GM19035 (cell line): ENCODE measurements at regions not wholly inside any gene's neighbourhood (a gene's known extent, or its start where the extent isn't known, plus 50 kb on each side); places are given as distances from the start of the nearest gene placed in this dataset.

Experiments used
- ATAC-seq: cut with Tn5 transposase; IDR thresholded peaks from one replicate; pipeline ENCODE4 v1.9.1; 2021; ENCODE audit not compliant: unreplicated experiment

DNA sequence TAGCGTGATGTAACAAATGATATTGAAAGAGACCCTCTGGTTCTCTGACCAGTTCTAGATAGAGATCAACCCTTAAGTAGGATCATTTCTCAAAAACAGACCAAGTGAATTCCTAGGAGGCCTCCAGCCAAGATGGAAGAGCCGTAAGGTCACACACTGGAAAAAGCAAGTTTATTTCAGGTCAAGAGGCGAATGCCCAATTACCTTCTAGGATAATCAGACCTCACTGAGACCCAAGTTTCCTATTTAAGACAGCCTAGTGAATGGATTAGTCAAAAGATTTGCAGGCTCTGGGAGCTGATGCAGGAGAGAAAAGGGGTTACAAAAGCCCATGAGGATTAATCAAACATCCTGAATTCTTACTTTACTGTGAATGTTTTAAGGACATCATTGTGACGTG is 486.1 kb upstream of the NRP1 start:
- no peak for ATAC-seq

DNA sequence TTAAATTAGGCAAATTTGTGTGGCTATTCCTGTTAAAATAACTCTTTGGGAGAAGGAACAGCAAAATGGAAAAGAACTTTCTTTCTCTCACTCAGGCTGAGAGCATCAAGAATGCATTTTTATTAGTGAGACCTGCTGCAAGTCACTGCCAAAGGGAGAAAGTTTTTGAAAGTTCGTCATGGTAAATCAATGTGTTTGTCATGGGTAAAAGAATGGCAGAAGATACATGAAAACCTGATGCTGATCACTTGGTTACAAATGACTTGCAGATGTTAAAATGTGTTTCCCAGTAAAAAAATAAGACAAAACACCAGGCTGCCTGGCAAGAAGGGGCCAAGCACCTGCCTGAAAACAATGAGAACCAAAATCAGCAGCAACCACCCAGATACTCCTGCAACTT is 484.7 kb upstream of the NRP1 start:
- ATAC-seq, result no peak

DNA sequence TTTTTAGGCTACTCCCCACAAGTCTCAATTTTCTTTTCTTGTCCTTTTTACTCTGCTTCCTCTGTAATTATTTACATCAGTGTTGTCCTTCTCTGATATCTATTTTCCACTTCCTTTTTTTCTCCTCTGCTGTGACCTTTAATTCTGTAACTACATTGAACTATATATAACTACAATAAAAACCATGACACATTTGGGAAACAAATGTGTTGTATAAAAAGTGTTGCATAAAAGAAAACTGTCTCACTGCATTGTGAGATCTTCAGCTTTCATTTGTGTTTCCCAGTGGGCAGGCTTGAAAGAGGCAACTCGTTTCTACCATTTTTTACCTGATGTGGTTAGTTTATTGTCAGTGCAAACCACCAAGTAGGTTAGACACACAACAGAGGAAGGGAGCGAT is 483.9 kb upstream of the NRP1 start:
- no peak for ATAC-seq

DNA sequence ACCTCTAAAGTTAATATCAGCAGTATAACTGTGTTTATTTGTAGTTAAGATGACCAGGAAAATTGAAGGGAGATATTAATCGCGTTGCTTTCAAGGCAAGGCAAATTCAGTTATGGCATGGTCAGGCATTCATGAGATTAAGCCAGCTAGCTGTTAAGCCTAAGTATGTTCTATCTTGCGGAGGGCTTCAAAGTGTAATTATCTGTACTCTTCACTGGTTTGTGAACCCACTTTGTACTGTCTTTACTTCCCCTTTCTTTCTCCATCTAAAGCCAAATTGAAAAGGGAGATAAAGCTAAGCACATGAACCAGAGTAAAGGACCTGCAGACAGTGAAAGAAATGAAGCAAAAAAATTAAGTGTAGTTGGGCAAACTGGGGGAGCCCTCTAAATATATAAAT is 483.1 kb upstream of the NRP1 start:
- no peak for ATAC-seq

DNA sequence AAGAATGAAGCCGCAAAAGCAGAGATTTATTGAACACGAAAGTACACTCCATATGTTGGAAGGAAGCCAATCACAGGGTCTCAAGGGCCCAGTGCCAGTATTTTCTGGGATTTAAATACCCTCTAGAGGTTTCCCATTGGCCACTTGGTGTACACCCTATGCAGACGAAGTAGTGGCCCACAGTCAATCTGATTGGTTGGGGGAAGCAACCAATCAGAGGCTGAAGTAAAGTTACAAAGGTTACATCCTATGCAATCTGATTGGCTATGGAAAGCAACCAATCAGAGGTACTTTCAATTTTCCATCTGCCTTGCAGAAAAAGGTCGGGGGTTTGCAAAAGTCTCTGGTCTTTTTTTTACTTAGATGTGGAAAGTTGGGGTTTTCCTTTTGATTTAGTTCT is 481.3 kb upstream of the NRP1 start:
- ATAC-seq, result no peak

DNA sequence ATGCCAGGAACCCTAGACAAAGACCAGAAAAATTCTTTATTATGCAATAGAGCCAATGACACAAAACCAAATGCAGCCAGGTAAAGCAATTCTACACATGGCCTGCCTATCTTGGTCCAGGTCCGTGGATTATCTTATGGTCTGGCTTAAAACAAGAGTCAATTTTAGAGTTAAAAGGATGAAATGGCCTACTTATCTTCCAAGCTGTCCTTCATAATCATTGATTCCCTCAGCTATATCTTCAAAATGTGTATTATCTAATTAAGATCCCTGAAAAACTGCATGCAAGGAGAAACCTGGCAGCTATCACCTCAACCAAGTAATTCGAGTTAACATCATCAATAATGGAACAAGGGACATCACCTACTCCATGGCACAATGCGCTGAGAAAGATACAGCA is 479.4 kb upstream of the NRP1 start:
- ATAC-seq, result no peak

DNA sequence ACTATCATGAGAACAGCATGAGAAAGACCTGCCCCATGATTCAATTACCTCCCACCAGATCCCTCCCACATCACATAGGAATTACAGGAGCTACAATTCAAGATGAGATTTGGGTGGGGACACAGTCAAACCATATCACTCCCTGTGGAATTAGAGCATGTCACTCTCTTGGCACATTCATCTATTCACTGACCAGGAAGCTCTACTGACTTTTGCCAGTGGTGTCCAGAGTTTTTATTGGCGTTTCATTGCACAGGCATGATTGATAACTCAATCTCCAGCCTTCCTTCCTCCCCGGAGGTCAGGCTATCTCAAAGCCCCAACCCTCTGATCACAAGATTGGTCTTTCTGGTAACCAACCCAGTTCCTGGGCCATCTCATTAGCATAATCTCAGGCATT is 478.9 kb upstream of the NRP1 start:
- no peak for ATAC-seq

DNA sequence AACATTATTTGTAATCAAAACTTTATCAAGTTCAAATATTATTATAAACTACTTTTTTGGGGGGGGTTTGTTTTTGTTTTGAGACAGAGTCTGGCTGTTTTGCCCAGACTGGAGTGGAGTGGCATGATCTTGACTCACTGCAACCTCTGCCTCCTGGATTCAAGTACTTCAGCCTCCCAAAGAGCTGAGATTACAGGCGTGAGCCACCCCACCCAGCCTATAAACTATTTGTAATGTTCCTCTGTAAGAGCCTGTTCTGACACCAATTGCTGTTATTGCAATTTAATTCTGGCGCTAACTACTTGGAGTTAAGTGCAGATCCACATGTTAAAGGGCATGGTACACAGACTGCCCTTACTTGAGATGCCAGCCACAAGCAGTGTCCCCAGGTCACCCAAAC is 478.1 kb upstream of the NRP1 start:
- ATAC-seq, result no peak

DNA sequence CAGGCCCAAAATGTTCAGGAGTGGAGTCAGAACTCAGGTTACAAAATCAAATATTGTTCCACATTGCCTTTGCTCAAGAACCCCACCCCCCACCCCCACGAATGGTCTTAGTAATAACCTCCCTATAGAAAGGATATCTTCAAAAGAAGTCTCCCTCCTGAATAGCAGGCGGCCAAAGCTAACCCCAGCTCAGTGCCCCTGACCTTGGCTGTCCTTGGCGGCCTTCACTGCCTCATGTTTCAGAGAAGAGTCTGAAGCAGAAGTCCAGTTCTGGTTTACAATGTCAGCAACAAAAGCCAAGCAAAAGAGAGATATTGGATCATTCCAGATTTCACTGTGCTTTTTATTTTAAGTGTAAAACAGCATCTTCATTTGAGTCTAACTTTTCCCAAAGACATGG is 476.5 kb upstream of the NRP1 start:
- ATAC-seq, result no peak

DNA sequence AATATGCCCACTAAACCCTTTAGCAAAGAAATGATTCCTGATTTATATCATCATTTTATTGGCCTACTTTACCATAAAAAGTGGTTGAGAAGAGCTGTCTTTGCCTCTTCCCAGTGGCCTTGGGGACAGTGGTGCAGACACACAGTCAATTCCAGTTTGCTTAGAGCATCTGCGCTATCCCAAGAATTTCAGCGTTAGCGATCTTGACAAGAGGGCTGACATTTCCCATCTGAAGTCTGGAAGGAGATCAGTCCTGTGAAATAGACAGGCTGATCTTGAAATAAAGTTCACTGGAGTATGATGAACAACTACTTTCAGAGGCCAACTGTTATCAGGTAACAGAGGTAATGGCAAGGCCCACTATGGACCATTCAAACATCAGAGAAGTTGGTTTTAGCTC is 475.3 kb upstream of the NRP1 start:
- ATAC-seq, result no peak

DNA sequence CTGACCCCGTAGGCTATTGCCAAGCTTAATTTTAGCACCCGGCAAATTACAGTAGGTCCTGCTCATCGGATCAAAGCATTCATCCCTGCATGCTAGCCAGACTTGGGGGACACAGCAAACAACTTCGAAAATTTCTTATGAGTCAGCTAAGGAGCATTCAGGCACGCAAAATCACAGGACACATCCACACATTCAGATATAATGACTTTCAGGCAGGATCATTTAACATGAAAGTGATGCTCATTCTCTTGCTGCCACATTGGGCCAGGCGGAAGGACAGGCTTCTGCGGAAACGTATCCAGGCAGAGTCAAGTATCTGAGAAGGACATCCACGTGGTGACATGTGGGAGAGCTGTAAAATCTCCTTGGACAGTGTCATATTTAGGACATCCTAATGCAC is 474.0 kb upstream of the NRP1 start:
- no peak for ATAC-seq

DNA sequence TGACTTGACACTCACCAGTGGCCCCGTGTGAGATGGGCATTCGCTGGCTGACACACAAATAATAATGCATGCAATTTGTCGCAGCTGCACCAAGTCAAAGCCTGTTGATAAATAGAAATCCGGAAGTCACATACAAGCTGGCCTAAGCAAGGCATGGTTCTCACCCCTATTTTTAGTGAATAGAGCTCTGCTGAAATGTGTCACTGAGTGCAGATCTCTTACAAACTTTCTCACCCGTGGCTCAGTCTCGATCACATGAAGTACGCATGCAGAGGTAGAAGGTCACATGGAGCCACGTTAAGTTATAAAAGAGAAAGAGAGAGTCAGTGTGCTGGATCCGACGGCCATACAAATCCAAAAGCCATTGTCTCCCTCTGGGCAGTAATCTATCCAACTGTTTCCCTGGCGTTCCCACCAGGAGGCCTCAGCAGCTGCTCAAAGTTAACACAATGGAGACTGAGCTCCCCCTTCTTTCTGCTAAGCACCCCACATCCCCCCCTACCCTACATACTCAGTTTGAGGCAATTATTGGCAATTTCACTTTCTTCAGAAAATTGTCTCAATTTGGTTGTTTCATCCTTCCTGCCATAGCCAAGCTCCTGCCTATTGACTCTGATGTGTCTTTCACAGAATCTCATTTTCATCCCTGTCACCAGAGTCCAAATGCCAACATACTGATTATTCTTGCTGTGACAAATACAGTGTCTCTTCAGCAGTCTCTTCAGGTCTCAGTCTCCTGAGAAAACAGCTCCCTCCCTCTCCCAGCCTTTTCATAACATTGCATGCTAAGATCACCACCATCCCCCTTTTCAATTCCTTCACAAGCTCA is 473.3 kb upstream of the NRP1 start:
- no peak for ATAC-seq

DNA sequence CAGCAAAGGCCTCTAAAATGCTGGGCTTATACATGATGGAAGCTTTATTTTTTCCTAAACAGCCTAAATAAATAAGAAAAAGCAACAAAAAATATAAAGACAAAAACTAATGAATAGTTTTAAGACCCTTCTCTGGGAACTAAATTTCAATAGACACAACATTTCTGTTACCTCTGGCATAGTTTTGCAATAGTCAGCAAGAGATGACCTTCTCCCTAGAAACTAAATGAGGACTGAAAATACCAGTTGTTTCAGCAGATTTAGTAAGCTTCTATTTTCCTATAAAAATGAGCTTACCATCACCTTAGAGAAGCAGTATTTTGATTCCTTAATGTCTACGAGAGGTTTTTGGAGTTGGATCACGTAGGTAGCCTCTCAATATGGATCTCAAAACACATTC is 471.4 kb upstream of the NRP1 start:
- no peak for ATAC-seq

DNA sequence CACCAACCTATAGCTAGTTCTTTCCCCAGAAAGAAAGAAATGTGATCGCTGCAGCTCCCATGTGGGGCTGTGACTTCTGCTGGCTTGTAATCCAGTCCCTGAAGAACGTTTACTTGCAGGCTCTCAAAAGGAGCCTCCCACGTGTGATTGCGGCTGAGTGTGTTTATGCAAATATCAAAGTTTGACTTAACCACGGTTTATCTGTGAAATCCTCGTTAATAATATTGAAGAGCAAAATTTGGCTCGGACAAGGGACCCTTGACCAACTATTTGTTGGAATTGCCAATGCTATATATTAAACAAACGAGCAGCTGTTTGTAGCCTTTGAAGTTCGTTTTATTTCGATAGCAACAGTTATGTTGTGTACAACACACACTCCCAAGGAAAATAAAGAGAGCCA is 470.1 kb upstream of the NRP1 start:
- ATAC-seq, result no peak

DNA sequence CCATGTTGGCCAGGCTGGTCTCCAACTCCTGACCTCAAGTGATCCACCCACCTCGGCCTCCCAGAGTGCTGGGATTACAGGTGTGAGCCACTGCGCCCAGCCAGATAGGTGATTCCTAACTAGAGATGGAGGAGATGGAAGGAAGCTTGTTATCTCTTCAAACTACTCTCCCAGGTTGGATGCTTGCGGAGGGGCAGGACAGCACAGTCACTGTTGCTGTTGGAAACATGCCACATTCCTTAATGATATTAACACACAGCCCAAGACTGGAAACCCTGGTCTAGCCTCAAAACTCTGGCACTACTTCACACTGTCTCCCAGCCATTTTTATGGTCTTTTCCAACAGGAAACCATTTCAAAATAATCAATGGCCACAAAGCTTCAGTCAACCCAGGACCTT is 468.8 kb upstream of the NRP1 start:
- no peak for ATAC-seq

DNA sequence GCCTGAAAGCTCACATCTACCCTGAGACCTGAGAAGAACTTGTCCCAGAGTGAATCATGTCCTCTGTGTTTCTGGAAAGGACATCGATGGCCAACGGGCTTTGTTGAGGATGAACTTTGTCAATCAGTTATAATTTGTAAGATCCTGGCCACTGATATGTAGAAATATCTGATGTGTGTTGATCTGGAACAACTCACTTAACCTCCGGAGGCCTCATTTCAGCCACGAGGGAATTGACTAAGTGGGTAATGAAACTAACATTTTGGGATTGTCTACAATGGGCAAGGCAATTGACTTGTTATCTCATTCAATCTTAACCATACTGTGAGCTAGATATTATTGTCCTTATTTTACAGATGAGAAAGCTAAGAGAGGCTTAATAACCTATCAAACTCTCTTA is 468.1 kb upstream of the NRP1 start:
- ATAC-seq, result no peak

DNA sequence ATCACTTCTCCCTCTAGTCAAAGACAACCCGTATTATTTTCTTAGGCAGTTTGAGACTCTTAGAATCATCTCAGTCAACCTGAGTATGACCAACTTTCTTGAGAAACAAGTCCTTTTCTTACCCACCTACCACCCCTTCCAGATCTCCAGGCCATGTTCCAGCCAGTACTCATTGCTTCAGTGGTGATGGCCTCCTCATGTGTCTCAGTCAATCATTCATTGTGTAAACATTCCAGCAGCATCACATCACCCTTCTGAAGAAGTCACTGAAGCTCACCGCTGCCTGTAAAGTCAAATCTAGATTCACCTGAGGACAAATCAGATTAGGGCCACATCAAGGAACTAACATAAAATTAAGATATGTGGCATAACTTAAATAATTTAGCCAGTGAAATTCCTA is 467.2 kb upstream of the NRP1 start:
- no peak for ATAC-seq

DNA sequence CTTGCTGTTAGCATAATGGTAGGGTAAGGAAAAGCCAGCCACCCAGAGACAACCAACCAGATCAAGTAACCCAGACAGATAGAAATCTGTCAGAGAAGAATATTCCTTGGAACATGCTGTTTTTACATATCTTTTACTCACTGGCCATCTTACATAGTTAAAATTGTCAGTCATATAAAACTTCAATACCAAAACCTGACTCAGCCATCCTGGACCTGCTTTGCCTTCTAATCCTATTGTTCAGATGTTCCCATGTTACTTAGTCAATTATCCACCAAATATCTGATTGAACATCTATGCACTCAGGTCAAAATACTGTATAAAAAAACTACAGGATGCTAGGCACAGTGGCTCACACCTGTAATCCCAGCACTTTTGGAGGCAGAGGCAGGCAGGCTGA is 466.5 kb upstream of the NRP1 start:
- ATAC-seq, result no peak

DNA sequence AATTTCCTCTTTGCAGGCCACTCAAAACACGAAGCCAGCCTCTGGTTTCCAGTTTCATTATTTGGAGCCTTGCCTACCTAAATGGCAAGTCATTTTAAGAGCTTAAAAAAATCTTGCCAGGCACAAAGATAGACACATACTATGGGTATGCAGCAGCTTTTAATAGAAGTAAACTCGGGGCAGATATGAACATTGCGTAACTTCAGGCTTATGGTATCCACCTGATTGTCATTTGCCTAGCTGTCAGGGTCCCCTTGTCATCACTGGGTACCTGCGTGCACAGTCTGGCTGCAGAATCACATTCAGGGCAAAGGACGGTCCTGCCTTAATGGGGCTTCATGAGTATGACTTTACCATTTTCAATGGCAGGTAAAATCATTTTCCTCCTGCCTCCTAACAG is 466.1 kb upstream of the NRP1 start:
- no peak for ATAC-seq

DNA sequence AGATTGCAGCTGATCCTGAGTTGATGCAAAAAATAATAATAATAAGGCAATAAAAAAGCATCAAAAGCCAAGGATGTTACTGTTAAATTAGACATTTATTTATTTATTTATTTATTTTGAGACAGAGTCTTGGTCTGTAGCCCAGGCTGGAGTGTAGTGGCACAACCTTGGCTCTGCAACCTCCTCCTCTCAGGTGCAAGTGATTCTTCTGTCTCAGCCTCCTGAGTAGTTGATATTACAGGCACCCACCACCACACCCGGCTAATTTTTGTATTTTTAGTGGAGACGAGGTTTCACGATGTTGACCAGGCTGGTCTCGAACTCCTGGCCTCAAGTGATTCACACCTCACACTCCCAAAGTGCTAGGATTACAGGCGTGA is 465.5 kb upstream of the NRP1 start:
- ATAC-seq, result no peak

DNA sequence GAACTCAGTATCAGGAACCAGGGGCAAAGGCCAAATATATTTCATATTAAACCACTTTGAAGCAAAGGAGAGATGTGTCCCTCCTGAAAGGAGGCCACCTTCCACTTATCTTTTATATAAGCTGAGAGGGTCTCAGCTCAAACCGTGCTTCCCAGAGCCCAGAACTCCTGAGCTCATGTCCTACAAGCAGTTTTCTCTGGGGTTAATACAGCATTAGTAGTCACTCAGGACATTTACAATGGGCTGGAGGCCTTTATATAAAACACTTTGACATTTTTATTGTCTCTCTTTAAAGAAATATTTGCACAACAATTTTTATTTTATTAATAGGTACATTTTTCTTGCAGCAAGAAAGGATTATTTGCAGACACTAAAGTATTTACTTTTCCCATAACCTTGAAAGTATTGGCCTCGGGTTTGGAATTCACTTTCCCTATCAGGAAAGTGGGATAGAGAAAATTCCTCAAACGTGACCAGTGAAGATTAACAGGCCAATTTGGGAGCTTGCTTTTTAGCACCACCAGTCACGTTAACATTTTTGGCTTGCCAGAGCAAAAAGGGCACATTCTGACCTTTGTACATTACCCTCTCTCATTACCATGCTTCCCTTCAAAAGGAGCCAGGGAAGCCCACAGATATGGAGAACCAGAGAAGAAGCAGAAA is 464.9 kb upstream of the NRP1 start:
- ATAC-seq, result no peak

DNA sequence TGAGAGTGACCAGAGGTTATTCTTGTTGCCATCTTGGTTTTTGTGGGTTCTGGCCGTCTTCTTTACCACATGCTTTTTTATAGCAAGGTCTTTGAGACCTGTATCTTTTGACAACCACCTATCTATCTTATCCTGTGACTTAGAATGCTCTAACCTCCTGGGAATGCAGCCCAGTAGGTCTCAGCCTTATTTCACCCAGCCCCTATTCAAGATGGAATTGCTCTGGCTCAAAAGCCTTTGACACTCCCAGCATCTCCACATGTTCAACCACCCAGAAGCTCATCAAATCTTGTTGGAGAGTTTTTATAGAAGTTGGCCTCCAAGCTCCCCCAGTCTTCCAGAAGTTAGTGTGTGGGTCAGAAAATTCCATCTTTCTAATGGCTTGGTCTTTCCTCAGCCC is 464.3 kb upstream of the NRP1 start:
- ATAC-seq, result no peak

DNA sequence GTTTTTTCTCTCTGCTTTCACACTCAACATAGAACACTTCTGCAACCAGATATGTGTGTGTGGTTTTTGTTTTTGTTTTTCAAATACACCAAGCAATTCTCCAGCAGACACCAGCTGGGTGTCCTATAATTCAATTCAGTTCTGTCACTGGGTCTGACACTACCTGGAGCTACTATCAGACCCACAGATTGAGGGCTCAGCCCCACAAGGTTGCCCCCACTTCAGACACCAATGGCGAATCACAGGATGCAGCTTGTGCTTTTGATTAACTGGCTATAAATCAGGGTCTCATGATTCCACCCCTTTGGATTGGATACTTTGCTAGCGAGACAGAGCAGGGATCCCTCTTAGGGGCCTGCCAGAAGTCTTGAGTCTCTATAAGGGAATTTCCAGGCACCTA is 462.2 kb upstream of the NRP1 start:
- ATAC-seq, result no peak
